ENCODE measurements at regions not wholly inside any gene's neighbourhood (a gene's known extent, or its start where the extent isn't known, plus 50 kb on each side); places are given as distances from the start of the nearest gene placed in this dataset.
"Not testable (repeated sequence)": the region's sequence is repeated elsewhere in the genome, so short reads cannot be mapped to it uniquely, and the experiment has no call there.

DNA sequence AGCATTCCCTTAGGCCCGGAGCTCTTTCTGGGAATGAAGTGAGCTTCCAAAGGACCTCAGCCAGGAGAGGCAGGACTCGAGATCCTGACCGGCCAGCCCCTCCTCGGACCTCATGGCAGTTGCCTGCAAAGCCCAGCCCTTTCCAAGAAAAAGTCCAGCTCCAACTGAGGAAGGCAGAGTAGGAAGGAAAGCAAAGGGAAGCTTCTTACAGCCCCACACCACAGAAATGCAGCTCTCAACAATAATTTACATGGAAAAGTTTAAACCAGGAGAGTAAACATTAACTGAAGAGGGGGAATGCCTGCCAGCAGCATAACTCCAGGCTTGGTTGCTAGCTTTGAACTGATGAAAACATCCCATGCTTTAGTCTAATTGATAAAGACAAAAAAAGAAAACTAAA, 153.9 kb upstream of the PFKP start:
- H3K27me3 Mint-ChIP-seq: peaks cover 18% of the 10 kb centered on the region
- H3K9me3 Mint-ChIP-seq: no peaks in the 10 kb centered on the region
- H3K4me3 Mint-ChIP-seq: no peak overlapping the region
- no peaks in the 10 kb centered on the region for H3K36me3 Mint-ChIP-seq
- DNase-seq (ENCODE audit: low spot score in 2 of 2) (no peak), ATAC-seq (ENCODE audit: low read depth) (no peak)
- no peak overlapping the region for H3K27ac Mint-ChIP-seq
- H3K4me1 Mint-ChIP-seq: no peaks in the 10 kb centered on the region

DNA sequence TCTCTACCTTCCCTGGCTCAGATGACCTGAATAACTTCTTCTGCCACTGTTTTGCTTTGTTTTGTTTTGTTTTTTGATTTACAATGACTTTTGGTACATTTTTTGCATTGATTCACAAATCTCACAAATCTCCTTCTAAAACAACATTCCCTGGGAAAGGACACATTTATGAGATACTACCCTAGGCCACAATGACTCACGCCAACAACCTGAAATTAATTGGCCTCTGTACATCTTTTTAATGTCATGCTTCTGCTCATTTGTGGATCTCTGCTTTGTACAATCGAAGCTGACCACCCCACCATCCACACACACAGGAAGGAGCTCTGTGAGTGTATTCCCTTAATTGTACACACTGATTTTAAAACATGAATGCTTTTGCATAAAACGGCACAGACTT, 156.7 kb upstream of the PFKP start:
- no peaks in the 10 kb centered on the region for H3K36me3 Mint-ChIP-seq
- H3K4me1 Mint-ChIP-seq: no peaks in the 10 kb centered on the region
- no peak overlapping the region for H3K4me3 Mint-ChIP-seq
- H3K27me3 Mint-ChIP-seq: peaks cover 14% of the 10 kb centered on the region
- H3K9me3 Mint-ChIP-seq: no peaks in the 10 kb centered on the region
- H3K27ac Mint-ChIP-seq: no peak overlapping the region
- DNase-seq (ENCODE audit: low spot score in 2 of 2) (no peak), ATAC-seq (ENCODE audit: low read depth) (no peak)

DNA sequence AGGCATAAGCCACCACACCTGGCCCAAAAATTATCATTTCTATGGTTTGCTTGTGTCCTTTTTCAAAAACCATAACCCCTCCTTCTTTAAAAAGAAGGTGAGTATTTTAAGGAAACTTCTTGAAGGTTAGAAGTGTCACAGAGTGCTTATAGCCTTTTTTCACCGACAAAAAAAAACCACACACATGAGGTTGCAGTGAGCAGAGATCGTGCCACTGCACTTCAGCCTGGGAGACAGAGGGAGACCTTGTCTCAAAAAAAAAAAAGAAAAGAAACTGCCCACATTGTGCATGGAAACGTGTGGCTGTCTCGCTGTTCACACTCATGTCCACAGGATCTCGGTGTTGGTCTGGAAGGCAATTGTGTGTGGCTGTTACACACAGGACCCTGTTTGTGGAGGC, 157.4 kb upstream of the PFKP start:
- Mint-ChIP-seq H3K9me3 (no peaks in the 10 kb centered on the region), H3K27ac (no peak overlapping the region), H3K27me3 (peaks cover 11% of the 10 kb centered on the region), H3K4me1 (no peaks in the 10 kb centered on the region), H3K4me3 (no peak overlapping the region), H3K36me3 (no peaks in the 10 kb centered on the region)
- DNase-seq (ENCODE audit: low spot score in 2 of 2): no peak
- no peak for ATAC-seq (ENCODE audit: low read depth)

DNA sequence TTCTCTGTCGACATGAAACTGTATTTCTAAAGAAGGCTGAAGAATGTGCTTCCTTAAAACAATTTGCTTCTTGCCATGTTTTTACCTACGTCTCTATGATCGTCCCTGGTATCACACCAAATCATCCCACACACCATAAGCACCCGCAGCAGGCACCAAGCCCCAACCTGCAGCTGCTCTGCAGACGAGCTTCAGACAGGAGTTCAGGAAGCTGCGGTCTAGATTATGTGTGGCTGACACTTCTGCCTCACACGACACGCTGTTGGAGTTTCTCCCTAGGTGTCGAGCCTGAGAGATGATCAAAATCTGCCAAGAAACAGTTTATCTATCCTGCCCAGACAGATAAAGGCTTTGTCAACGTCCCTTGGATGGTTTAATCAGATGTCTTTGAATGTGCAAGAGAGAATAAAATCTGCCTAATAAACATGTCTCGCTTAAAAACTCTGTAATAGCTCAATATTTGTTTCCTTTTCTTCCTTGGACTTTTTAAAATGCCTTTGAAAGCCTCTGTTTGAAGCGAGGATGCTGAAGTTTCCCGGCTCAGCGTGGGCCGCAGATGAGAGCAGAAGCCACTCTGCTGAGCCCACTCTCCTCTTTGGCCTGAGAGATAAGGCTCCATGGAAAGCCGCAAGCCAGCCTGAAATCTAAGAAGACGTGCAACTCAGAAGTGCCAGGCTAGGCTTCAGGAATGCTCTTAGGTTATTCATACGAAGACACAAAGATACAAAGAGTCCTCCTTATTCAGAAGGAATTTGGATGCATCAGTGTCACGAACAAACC, 158.3 kb upstream of the PFKP start:
- no peak for ATAC-seq (ENCODE audit: low read depth)
- H3K9me3 Mint-ChIP-seq: no peaks in the 10 kb centered on the region
- no peaks in the 10 kb centered on the region for H3K4me1 Mint-ChIP-seq
- H3K36me3 Mint-ChIP-seq: no peaks in the 10 kb centered on the region
- no peak for DNase-seq (ENCODE audit: low spot score in 2 of 2)
- H3K27ac Mint-ChIP-seq: no peak overlapping the region
- no peak overlapping the region for H3K4me3 Mint-ChIP-seq
- H3K27me3 Mint-ChIP-seq: peaks cover 7% of the 10 kb centered on the region

DNA sequence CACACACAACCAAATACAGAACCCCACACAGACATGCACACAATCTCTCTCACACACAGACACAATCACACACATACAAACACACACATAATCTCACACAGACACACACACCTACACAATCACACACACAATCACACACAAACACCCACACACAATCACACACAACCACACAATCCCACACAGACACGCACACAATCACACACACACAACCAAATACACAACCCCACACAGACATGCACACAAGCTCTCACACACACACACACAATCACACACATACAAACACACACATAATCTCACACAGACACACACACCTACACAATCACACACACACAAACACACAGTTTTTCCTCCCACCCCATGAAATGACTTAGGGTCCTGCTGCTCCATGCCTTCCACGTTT, 160.4 kb upstream of the PFKP start:
- H3K9me3 Mint-ChIP-seq: no peaks in the 10 kb centered on the region
- ATAC-seq (ENCODE audit: low read depth): no peak
- no peaks in the 10 kb centered on the region for H3K36me3 Mint-ChIP-seq

DNA sequence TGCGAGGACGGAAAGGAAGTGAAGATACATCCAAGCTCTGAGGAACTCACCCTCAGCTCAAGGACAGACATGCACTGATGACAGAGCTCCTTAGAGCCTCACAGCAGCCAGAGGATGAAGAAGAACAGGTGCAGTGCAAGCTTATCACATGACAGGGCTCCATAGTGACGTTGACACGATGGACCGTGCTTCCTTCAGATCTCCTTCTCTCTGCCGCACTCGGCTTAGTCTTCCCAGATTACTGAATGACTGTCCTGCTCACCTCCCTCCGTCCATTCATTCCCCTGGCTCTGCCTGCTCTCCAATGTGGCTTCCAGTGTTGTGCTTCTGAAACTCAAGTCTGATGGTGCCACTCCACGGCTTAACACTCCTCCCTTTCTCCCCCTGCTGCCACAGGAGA, 161.5 kb upstream of the PFKP start:
- Mint-ChIP-seq H3K36me3 (no peaks in the 10 kb centered on the region), H3K27ac (no peak overlapping the region), H3K4me3 (no peak overlapping the region), H3K27me3 (peaks cover 13% of the 10 kb centered on the region), H3K9me3 (no peaks in the 10 kb centered on the region), H3K4me1 (no peaks in the 10 kb centered on the region)
- DNase-seq (ENCODE audit: low spot score in 2 of 2): no peak
- ATAC-seq (ENCODE audit: low read depth): no peak

More for the DNA sequence above, 160.4 kb upstream of the PFKP start:
- DNase-seq (ENCODE audit: low spot score in 2 of 2): no peak
- H3K4me1 Mint-ChIP-seq: no peaks in the 10 kb centered on the region
- H3K27ac Mint-ChIP-seq: no peak overlapping the region
- H3K27me3 Mint-ChIP-seq: peaks cover 11% of the 10 kb centered on the region
- H3K4me3 Mint-ChIP-seq: no peak overlapping the region

DNA sequence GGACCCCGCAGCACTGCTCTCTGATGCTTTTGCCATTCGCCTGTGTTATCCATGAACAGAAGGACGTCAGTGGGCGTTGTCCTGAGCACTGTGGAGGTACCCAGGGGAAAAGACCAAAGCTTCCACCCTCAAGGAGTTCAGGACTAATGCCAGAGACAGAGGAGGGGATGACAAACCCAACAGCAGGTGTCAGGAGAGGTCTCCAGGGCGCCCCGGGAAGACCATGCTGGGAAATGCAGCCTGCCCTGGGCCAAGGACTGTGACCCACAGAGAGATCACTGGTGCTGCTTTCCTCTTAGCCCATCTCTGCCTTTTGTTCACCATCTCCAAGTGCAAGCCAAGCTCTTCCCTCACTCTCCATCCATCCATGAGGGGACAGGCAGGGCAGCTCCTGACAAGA, 166.8 kb upstream of the PFKP start:
- Mint-ChIP-seq H3K27me3 (peaks cover 15% of the 10 kb centered on the region), H3K4me1 (no peaks in the 10 kb centered on the region), H3K9me3 (peaks cover 1% of the 10 kb centered on the region), H3K4me3 (no peak overlapping the region), H3K36me3 (no peaks in the 10 kb centered on the region), H3K27ac (no peak overlapping the region)
- ATAC-seq (ENCODE audit: low read depth) (no peak), DNase-seq (ENCODE audit: low spot score in 2 of 2) (no peak)

DNA sequence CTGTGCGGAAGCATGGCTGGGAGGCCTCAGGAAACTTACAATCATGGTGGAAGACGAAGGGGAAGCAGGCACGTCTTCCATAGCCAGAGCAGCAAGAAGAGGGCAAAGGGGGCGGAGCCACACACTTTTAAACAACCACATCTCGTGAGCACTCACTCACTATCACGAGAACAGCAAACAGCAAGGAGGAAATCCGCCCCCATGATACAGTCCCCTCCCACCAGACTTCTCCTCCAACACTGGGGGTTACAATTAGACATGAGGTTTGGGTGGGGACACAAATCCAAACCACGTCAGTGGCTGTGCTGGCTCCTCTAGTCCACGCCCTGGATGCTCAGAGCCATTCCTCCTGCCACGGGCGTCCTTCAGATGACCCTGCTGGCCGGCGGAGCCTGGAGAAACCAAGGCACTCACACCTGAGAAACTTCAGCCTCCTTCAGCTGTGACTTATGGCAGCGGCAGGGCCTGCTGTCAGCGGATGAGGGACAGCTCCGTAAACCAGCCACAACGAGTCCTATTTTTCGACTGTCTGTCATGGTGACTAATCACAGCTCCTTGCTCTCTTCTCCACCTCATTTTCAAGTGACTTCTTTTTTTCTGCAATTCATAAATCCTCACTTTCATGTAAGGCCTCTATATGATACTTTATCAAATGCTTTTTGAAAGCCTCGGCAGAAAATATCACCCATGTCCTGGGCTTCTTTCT, 167.9 kb upstream of the PFKP start:
- no peak overlapping the region for H3K4me3 Mint-ChIP-seq
- no peak overlapping the region for H3K27ac Mint-ChIP-seq
- H3K9me3 Mint-ChIP-seq: peaks cover 1% of the 10 kb centered on the region
- ATAC-seq (ENCODE audit: low read depth) (no peak), DNase-seq (ENCODE audit: low spot score in 2 of 2) (no peak)
- H3K36me3 Mint-ChIP-seq: no peaks in the 10 kb centered on the region
- H3K4me1 Mint-ChIP-seq: no peaks in the 10 kb centered on the region
- H3K27me3 Mint-ChIP-seq: peaks cover 16% of the 10 kb centered on the region

DNA sequence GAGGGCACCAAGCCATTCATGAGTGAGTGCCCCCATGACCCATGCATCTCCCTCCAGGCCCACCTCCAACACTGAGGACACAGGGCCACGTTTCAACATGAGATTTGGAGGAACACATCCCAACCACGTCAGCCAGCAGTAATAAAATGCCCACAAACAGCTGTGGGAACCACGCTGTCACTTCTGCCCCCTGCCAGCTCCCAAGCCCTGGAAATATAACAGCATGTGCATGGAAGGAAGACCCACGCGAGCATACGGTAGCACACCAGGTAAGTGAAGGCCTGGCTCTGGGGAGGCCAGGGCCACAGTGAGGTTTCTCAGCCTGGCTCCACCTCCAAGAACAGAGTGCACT, 168.9 kb upstream of the PFKP start:
- no peak for DNase-seq (ENCODE audit: low spot score in 2 of 2)
- Mint-ChIP-seq H3K9me3 (peaks cover 1% of the 10 kb centered on the region), H3K4me3 (no peak overlapping the region), H3K27ac (no peak overlapping the region), H3K27me3 (peaks cover 12% of the 10 kb centered on the region), H3K36me3 (no peaks in the 10 kb centered on the region), H3K4me1 (no peaks in the 10 kb centered on the region)
- no peak for ATAC-seq (ENCODE audit: low read depth)

DNA sequence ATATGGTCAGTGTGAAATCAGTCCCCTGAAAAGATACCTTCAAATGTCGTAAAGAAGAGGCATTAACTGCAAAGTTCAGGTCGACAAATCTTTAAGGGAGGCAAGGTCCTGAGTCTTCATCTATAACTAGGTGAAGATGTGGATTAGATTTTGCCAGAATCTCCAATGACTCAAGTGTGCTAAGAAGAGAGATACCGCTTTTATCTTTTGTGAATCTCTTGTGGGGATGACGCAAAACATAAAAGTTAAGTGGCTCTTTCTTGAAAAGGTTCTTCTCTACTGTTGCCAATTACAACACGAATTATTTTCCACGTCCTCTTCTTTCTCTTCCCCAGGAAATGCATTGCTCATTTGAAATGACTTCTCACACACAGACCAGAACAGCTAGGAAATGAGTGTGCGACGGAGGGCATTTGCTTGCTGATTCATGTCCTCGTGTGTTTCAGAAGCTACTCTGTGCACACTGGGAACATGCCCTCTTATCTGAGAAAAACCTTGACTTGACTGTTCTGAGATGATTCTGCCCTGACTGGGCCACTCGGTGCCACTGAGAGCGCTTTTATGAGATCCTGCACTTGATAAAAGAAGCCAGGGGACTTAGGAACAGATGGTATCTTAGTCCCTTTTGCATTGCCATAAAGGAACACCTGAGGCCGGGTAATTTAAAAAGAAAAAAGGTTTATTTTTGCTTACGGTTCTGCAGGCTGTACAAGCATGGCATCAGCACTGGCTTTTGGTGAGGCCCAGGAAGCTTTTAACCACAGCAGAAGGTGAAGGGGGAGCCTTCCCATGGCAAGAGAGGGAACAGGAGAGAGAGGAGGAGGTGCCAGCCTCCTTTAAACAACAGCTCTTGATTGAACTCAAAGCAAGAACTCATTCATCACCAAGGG, 169.5 kb upstream of the PFKP start:
- no peak overlapping the region for H3K27ac Mint-ChIP-seq
- no peak overlapping the region for H3K4me3 Mint-ChIP-seq
- DNase-seq (ENCODE audit: low spot score in 2 of 2) (no peak), ATAC-seq (ENCODE audit: low read depth) (no peak)
- no peaks in the 10 kb centered on the region for H3K4me1 Mint-ChIP-seq
- H3K36me3 Mint-ChIP-seq: no peaks in the 10 kb centered on the region
- peaks cover 1% of the 10 kb centered on the region for H3K9me3 Mint-ChIP-seq
- H3K27me3 Mint-ChIP-seq: peaks cover 10% of the 10 kb centered on the region

DNA sequence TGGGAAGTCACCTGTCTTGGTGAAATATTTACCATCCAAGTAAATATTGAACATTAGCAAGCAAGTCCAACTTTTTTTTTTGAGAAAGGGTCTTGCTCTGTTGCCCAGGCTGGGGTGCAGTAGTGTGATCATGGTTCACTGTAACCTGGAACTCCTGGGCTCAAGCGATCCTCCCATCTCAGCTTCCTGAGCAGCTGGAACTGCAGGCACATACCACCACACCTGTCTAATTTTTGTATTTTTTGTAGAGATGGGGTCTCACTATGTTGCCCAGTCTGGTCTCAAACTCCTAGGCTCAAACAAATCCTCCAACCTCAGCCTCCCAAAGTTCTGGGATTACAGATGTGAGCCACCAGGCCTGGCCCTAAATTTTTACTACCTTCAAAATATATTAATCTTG, 171.0 kb upstream of the PFKP start:
- not testable (repeated sequence) for H3K4me3 Mint-ChIP-seq; H3K36me3 Mint-ChIP-seq; H3K4me1 Mint-ChIP-seq; H3K9me3 Mint-ChIP-seq; H3K27ac Mint-ChIP-seq; H3K27me3 Mint-ChIP-seq; ATAC-seq (ENCODE audit: low read depth); DNase-seq (ENCODE audit: low spot score in 2 of 2)

DNA sequence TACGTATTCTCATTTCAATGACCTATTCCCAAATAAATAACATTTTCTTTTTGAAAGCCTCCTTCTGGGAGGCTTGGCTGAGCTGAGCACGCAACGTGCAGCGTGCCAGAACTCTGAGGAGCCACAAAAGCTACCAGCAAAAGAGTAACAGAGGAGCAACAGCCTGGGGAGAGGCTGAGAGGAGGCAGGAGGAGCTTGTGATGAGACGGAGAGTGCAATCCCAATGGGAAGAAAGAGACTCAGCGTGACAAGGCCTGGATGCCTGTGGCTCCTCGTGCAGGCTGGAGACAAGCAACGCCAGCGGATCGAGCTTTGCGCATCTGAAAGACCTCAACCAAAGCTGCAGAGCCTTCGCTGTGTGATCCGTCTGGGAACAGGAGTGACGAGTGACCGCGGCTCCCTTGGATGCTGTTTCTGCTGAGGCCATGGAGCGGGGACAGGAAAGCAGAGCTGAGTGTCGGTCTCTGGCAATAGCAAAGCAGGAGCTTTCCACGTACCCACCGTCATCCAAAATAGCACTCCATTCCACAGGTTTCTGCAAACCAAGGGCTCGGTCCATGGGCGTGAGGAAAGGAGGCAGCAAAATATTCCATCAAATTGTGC, 171.7 kb upstream of the PFKP start:
- Mint-ChIP-seq H3K4me3 (no peak overlapping the region), H3K27me3 (peaks cover 5% of the 10 kb centered on the region), H3K36me3 (no peaks in the 10 kb centered on the region), H3K9me3 (peaks cover 1% of the 10 kb centered on the region), H3K4me1 (no peaks in the 10 kb centered on the region), H3K27ac (no peak overlapping the region)
- DNase-seq (ENCODE audit: low spot score in 2 of 2) (no peak), ATAC-seq (ENCODE audit: low read depth) (no peak)

DNA sequence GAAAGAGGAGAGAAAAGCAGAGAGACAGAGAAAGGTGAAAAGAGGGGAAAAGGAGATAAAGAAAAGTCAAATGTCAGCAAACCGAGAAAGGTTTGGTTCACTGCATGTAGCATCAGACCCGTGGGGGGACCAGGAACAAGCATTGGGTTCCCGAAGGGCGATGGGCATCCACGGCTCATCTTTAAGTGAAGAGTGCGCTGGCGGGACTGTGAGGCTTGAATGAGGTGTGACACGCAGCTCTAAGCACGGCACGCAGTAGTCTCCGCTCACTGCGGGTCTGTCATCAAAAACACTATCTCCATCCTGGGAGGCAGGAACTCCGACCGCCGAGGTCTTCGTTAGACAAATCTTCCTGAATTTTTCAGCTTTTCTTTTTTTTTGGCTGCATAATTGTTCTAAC, 173.4 kb upstream of the PFKP start:
- ATAC-seq (ENCODE audit: low read depth): no peak
- H3K9me3 Mint-ChIP-seq: peaks cover 1% of the 10 kb centered on the region
- H3K4me3 Mint-ChIP-seq: no peak overlapping the region
- peaks cover 5% of the 10 kb centered on the region for H3K27me3 Mint-ChIP-seq
- no peak overlapping the region for H3K27ac Mint-ChIP-seq
- DNase-seq (ENCODE audit: low spot score in 2 of 2): no peak
- H3K4me1 Mint-ChIP-seq: no peaks in the 10 kb centered on the region
- H3K36me3 Mint-ChIP-seq: no peaks in the 10 kb centered on the region

Measured in memory B cell (primary cell).